Nephron progenitor cell (in vitro differentiated cells): ENCODE measurements at regions not wholly inside any gene's neighbourhood (a gene's known extent, or its start where the extent isn't known, plus 50 kb on each side); places are given as distances from the start of the nearest gene placed in this dataset.

Experiments used
- DNase-seq: peaks from one replicate; pipeline ENCODE4 v3.0.0; 2021
- H3K27ac Mint-ChIP-seq: 2 replicates; pipeline ENCODE4 v1.8.0; 2021; ENCODE audit warnings: mild to moderate bottlenecking, moderate library complexity, mixed read lengths
- H3K27me3 Mint-ChIP-seq: 2 replicates; pipeline ENCODE4 v1.8.0; 2021; ENCODE audit warnings: mild to moderate bottlenecking, low read depth, mixed read lengths; ENCODE audit not compliant: poor library complexity
- H3K36me3 Mint-ChIP-seq: 2 replicates; pipeline ENCODE4 v1.8.0; 2021; ENCODE audit warnings: low read depth, mixed read lengths
- H3K4me1 Mint-ChIP-seq: 2 replicates; pipeline ENCODE4 v1.8.0; 2021; ENCODE audit warnings: mixed read lengths
- H3K4me3 Mint-ChIP-seq: 2 replicates; pipeline ENCODE4 v1.8.0; 2021; ENCODE audit warnings: mild to moderate bottlenecking, moderate library complexity, mixed read lengths
- H3K9me3 Mint-ChIP-seq: 2 replicates; pipeline ENCODE4 v1.8.0; 2021; ENCODE audit warnings: mild to moderate bottlenecking, moderate library complexity, mixed read lengths
- CTCF ChIP-seq: fragments of 200-600 bp; sonication (generic); IDR thresholded peaks from 2 replicates; pipeline ENCODE4 v1.5.0; 2021; ENCODE audit warnings: antibody characterized with exemption

DNA sequence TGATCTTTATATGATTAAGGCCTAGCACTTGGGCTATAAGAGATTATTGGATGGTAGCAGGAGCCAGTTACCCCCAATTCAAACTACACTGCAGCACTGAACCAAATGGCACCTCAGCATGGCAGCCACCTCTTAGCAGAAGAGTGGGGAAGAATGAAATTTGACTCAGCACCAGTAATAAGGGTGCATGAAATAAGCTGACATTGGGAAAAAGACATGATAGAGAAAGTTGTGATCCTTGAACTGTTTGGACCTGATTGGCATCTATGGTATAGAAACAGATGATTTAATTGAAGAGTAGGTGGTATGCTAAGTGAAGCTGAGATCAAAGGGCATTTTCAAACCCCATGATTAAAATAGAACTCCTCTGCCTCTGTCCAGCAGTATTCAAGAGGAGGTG lies 389.5 kb downstream of the FOXG1 start:
- H3K36me3 Mint-ChIP-seq, result no peaks in the 10 kb centered on the region
- H3K4me1 Mint-ChIP-seq, result no peaks in the 10 kb centered on the region
- peaks cover 1% of the 10 kb centered on the region for H3K9me3 Mint-ChIP-seq
- H3K4me3 Mint-ChIP-seq, result no peak overlapping the region
- DNase-seq, result no peak
- peaks cover 4% of the 10 kb centered on the region for H3K27me3 Mint-ChIP-seq
- no peak overlapping the region for H3K27ac Mint-ChIP-seq
- no peak for TF ChIP-seq CTCF

DNA sequence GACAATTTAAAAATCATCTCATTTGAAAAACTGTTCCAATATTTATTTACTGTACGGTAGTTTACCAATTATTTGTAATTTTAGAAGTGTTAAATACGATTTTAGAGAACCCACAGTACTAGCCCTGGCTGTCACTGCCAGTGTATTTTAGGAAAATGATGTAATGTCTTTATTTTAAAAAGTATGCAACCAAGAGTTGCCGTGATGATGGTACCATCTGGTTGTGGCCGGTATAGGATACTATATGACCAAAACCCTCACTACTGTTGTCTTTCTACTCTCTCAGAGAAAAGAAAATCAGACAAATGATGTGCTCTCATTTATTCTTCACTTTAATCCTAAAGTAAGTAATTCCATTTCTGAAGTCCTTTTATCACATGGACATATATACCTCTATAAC lies 395.0 kb downstream of the FOXG1 start:
- no peak for TF ChIP-seq CTCF
- Mint-ChIP-seq H3K4me1 (no peaks in the 10 kb centered on the region), H3K27me3 (no peaks in the 10 kb centered on the region), H3K4me3 (no peak overlapping the region), H3K27ac (no peak overlapping the region), H3K9me3 (no peaks in the 10 kb centered on the region), H3K36me3 (no peaks in the 10 kb centered on the region)
- DNase-seq, result no peak

DNA sequence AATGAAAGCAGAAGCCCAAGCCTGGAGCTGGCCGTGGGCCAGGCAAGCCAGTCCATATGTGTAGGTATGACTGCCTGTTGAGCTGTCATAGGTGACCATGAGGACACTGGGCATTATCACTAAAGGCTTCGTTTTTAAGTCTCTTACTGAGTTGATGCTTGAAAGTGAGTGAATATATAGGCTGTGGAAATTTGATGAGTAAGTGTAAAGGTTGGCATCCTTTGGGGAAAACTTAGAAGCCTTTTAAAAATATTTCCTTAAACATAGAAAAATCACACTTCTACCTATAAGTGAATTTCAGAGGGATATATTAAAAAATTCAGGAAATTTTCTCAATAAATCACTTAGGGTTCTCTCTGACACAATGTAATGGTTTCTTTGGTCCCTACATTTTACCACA lies 396.5 kb downstream of the FOXG1 start:
- Mint-ChIP-seq H3K27ac (no peak overlapping the region), H3K27me3 (no peaks in the 10 kb centered on the region), H3K36me3 (no peaks in the 10 kb centered on the region), H3K4me1 (no peaks in the 10 kb centered on the region), H3K4me3 (no peak overlapping the region), H3K9me3 (no peaks in the 10 kb centered on the region)
- no peak for TF ChIP-seq CTCF
- DNase-seq, result no peak

- no peak for TF ChIP-seq CTCF
- no peaks in the 10 kb centered on the region for H3K9me3 Mint-ChIP-seq
- H3K27ac Mint-ChIP-seq, result no peak overlapping the region
- no peak for DNase-seq
- no peaks in the 10 kb centered on the region for H3K4me1 Mint-ChIP-seq
- H3K4me3 Mint-ChIP-seq, result no peak overlapping the region
- no peaks in the 10 kb centered on the region for H3K27me3 Mint-ChIP-seq
- H3K36me3 Mint-ChIP-seq, result no peaks in the 10 kb centered on the region
These were observed 398.8 kb downstream of the FOXG1 start for GRCh38 chr14:29165431-29165830.

DNA sequence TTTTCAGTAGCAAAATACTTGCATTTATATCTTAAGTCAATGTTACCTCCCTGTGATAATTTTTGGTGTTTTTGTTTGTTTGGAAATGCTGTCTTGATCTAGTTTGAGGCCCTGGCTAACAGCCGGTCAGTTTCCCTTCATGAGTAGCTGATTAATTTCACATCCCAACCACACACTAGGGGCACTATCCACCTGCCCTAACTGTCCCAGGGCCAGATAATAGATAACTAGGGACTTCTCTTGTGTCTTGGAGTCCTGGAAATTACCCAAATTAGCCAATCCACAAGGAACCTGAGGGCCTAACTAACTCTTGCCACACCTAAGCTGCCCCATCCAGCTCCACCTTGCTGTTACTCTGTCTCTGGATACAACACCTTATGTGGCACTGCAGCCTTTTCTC lies 399.9 kb downstream of the FOXG1 start:
- Mint-ChIP-seq H3K4me1 (no peaks in the 10 kb centered on the region), H3K36me3 (no peaks in the 10 kb centered on the region), H3K27me3 (no peaks in the 10 kb centered on the region), H3K9me3 (no peaks in the 10 kb centered on the region), H3K4me3 (no peak overlapping the region), H3K27ac (no peak overlapping the region)
- DNase-seq, result no peak
- TF ChIP-seq CTCF, result no peak

DNA sequence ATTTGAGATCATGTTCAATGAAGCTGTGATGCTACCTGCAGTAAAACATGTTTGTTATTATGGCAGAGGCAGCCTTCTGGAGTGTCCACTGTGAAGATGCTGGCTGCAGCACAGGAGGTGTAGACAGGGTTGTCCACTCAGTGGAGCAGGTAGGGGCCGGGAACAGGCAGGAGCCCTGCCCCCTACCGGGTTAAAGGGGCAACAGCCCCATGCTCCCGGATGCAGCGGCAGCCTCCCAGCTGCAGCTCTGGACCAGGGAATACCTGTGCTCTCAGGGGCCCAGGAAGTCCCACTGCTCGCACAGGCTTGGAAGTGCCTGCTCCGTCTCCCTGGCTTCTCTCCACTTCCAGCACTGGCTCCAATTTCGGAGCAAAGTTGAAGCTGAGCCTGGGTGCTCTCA lies 401.6 kb downstream of the FOXG1 start:
- Mint-ChIP-seq H3K27ac (no peak overlapping the region), H3K9me3 (no peaks in the 10 kb centered on the region), H3K36me3 (no peaks in the 10 kb centered on the region), H3K4me3 (no peak overlapping the region), H3K4me1 (no peaks in the 10 kb centered on the region), H3K27me3 (no peaks in the 10 kb centered on the region)
- TF ChIP-seq CTCF, result no peak
- no peak for DNase-seq
